Limb (tissue), 2 donors: ENCODE measurements at regions not wholly inside any gene's neighbourhood (a gene's known extent, or its start where the extent isn't known, plus 50 kb on each side); places are given as distances from the start of the nearest gene placed in this dataset.

Experiments
- DNase-seq, 2 donors: peaks; one replicate each; pipeline ENCODE4 v3.0.0-alpha.2; 2016; ENCODE audit errors: extremely low spot score in 2 of 2

- DNase-seq, result peak in 1 of 2 donors; percentile 54
Measured at GRCh38 chr2:215717501-215718381, 281.9 kb upstream of the FN1 start.

- no peak for DNase-seq
Measured at GRCh38 chr2:215716956-215717355, 281.1 kb upstream of the FN1 start.

GRCh38 chr2:215712871-215713790, 277.3 kb upstream of the FN1 start:
- no peak for DNase-seq

- DNase-seq, result no peak
Measured at GRCh38 chr2:215712219-215712868, 276.5 kb upstream of the FN1 start.

- DNase-seq, result peak in 1 of 2 donors; percentile 34
Measured at GRCh38 chr2:215711471-215712034, 275.7 kb upstream of the FN1 start.

- DNase-seq, result no peak
Measured at GRCh38 chr2:215707608-215708007, 271.7 kb upstream of the FN1 start.

GRCh38 chr2:215705771-215706361, 270.0 kb upstream of the FN1 start:
- peak in 1 of 2 donors; percentile 19 for DNase-seq

- DNase-seq, result no peak
Measured at GRCh38 chr2:215705281-215705680, 269.4 kb upstream of the FN1 start.

- DNase-seq, result no peak
Measured at GRCh38 chr2:215702116-215702902, 266.4 kb upstream of the FN1 start.

- DNase-seq, result no peak
Measured at GRCh38 chr2:215699700-215700538, 264.1 kb upstream of the FN1 start.

- DNase-seq, result no peak
Measured at GRCh38 chr2:215699018-215699417, 263.1 kb upstream of the FN1 start.

GRCh38 chr2:215698566-215698965, 262.7 kb upstream of the FN1 start:
- no peak for DNase-seq

GRCh38 chr2:215697496-215697895, 261.6 kb upstream of the FN1 start:
- no peak for DNase-seq

GRCh38 chr2:215697003-215697402, 261.1 kb upstream of the FN1 start:
- no peak for DNase-seq

GRCh38 chr2:215695861-215696260, 260.0 kb upstream of the FN1 start:
- no peak for DNase-seq

- no peak for DNase-seq
Measured at GRCh38 chr2:215693999-215694580, 258.2 kb upstream of the FN1 start.

- DNase-seq, result no peak
Measured at GRCh38 chr2:215693193-215693998, 257.5 kb upstream of the FN1 start.
